ENCODE measurements at regions not wholly inside any gene's neighbourhood (a gene's known extent, or its start where the extent isn't known, plus 50 kb on each side); places are given as distances from the start of the nearest gene placed in this dataset.
"Not testable (repeated sequence)": the region's sequence is repeated elsewhere in the genome, so short reads cannot be mapped to it uniquely, and the experiment has no call there.

- no peak for DNase-seq (ENCODE audit: low spot score)
Observed at GRCh38 chr7:20839196-20839735, 52.6 kb upstream of the SP8 start.

DNA sequence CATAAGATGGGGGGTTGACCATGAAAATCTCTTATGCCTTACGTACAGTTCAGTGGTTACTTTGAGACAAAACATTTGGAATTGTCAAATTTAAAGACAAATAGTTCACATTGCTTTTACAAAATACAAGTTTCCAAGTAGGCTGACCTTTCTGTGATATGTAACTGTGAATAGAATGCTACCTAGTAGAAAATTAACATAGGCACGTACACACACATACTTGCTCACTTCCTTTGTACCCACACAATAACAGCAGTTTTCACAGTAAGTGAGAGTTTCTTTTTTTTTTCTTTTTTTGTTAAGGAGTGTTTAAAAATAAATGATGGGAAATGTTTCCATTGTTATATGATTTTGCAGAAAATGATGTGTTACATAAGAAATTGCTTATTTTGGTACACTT is 53.3 kb upstream of the SP8 start:
- no peak for DNase-seq (ENCODE audit: low spot score)

DNA sequence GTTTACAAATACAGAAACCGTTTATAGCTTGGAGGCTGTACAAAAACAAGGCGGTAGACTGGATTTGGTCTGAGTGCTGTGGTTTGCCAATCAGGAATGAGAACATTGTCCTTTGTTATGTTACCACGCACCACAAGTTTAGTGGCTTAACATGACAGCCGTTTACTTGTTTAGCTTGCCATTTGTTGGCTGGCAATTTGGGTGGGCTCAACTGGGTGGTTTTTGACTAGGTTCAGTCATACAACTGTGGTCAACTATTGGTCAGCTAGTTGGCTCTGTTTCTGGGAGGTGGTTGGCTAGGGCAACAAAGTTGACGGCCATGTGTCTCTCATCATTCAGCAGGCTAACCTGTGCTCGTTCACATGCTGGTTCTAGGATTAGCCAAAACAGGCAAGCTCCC is 60.1 kb upstream of the SP8 start:
- DNase-seq (ENCODE audit: low spot score), result no peak

- DNase-seq (ENCODE audit: low spot score), result no peak
Observed at GRCh38 chr7:20858951-20859350, 72.3 kb upstream of the SP8 start.

DNA sequence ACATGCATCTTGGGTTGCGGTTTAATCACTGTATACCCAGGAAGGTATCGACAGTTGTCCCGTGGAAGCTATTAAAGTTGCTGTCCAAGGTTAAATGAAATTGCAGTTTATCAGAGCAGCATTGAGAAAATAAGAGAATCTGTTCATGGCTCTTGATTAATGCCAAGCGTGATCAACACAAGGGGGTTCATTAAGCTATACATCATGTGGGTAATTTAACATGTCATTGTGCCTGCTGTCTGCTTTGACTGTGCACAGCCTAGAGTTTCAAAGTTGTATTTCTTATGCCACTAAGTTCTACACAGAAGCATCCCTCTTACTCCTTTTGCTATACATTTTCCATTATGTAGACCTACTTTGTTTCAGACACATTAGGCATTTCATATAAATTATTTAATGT is 74.8 kb upstream of the SP8 start:
- no peak for DNase-seq (ENCODE audit: low spot score)

DNA sequence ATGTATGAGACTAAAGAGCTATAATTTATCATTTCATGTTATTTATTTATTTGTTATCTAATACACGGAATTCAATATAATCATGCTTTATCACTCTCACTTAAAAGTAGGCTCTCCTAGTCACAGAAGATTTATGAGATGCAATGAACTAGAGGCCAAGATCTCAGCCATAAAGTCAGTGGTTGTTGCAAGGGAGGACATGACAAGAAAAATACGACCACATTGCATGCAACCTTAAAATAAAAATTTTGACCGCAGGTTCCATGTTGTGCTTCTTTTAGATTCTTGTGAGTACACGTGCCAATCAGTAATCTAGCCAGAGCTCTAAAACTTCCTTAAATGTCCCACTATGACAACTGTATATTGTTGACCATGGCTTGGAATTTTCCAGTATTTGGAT is 75.9 kb upstream of the SP8 start:
- DNase-seq (ENCODE audit: low spot score), result no peak

DNA sequence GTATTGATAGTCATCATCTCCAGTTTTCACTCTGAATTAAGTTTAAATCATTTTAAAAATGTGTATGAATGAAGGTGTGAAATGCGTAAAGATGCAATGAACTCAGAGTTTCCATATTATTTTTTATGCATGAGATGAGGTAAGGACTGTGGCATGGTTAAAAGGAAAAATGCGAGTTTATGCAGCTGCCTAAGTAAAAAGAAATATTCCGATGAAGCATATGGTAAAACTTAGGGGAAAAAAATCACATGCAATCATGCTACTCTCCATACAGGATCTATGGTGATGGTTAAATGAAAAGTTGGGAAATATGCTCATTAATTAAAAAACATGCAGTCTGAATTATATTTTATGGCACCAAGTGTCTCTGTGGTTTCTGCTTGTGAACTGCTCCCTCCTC is 77.5 kb upstream of the SP8 start:
- no peak for DNase-seq (ENCODE audit: low spot score)

DNA sequence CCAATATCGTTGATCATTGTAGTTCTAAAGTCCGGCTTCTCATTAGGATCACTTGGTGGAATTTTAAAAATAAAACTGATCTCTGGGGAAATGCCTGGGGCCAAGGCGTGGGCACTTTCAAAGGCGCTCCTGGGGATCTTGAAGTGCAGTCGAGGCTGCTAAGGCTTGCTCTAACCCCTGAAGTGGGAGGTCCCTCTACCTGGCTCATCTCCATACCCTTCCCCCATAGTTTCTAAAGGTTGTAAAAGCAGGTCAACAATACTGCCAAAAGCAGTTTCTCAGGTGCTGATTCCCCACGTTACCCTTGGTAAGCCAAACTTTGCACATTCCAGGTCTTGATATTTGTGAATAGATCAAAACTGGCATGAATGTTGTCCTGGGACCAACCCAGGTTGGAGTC is 79.0 kb upstream of the SP8 start:
- no peak for DNase-seq (ENCODE audit: low spot score)

DNA sequence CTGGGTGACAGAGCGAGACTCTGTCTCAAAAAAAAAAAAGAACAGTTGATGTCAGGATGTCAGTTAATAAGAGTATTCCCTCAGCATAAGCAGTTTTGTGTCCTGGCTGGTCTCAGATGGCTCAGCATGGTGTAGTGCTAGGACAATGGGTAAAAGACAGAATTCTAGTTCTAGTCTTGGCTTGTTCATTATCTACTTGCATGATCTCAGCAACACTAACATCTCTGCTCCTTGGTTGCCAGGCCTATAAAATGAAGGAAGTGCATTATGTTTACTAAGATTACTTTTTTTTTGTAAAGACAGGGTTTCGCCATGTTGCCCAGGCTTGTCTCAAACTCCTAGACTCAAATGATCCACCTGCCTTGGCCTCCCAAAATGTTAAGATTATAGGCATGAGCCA is 84.3 kb upstream of the SP8 start:
- no peak for DNase-seq (ENCODE audit: low spot score)

- no peak for DNase-seq (ENCODE audit: low spot score)
Observed at GRCh38 chr7:20892776-20893175, 106.1 kb upstream of the SP8 start.

DNA sequence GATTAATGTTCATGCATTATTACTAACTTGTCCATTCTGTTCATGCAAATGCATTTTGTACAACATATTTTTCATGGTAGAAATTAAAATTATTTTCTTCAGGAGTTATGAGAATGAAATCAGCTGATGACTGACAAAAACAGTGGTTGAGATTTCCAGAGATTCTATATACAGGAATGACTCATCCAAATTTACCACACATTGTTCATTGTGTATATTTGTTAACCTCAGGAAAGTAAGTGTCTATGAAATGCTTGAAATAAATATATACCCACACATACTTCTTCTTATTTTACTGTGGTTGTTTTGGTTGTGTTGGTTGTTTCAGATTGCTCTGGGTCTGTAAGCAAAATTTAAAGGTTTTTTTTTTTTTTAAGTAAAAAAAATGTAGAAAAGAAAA is 108.1 kb upstream of the SP8 start:
- DNase-seq (ENCODE audit: low spot score), result no peak

DNA sequence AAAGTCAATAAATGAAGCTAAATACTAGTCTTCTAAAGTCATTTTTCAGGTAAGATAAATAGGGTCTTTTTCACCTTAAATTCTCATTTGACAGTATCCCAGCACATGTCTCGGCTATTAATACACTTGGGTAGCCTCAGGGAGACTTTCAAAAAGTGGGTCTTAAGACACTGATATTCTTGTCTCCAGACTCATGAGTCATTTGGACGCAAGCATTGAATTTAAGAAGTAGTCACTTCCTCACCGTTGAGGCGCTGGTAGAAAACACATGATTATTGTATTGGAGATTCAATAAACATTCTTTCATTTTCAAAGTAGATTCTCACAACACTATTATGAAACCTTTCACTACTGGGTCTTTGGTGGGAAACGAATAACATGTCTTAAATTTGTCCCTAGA is 108.9 kb upstream of the SP8 start:
- no peak for DNase-seq (ENCODE audit: low spot score)

- no peak for DNase-seq (ENCODE audit: low spot score)
Observed at GRCh38 chr7:20896996-20897395, 110.3 kb upstream of the SP8 start.

DNA sequence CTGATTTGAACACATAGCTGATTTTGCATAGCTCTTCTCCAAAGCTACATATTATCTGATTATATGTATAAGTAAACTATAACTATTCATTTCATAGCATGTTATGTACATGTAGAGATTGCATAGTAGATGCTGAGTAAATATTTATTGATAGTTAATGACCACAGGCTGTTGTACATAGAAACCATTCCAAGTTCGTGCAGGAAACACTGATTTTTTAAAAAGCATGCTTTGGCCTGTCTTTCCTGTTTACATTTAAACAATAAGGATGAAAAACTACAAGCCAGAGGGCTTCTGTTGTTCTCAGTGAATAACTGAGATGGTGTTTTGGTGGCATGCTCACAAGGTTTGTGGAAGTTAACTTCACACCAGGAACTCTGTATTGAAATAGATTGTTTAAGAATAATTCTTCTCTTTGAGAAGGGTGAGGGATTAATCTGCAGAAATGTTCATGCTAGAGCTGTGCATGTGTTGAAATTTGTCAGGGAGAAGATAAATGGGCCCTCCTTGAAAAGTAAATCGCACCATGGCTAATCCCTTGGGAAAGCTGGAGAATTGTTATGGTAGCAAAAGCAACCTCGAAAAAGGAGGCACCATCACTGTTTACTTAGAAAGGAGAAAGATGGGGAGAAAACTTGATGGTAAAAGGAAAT is 120.2 kb upstream of the SP8 start:
- DNase-seq (ENCODE audit: low spot score), result no peak

- DNase-seq (ENCODE audit: low spot score), result no peak
Observed at GRCh38 chr7:20911081-20911480, 124.4 kb upstream of the SP8 start.

DNA sequence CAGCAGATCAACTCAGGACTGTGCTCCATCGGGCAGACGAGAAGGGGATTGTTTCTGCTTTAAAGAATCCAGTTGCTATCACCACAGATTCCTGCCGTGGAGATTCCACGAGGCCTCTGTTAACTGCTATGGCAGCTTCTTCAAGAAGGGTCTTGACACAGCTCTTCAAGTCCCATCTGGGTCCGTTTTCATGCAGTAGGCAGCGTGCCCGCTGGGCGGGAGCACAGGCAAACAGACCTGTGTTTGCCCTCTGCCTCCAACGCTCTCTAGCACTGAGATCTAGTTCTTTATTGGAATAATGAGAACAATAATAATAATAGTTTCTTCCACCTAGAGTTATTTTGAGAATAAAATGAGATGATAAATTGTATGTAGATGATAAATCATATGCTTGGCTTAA is 127.2 kb upstream of the SP8 start:
- no peak for DNase-seq (ENCODE audit: low spot score)

DNA sequence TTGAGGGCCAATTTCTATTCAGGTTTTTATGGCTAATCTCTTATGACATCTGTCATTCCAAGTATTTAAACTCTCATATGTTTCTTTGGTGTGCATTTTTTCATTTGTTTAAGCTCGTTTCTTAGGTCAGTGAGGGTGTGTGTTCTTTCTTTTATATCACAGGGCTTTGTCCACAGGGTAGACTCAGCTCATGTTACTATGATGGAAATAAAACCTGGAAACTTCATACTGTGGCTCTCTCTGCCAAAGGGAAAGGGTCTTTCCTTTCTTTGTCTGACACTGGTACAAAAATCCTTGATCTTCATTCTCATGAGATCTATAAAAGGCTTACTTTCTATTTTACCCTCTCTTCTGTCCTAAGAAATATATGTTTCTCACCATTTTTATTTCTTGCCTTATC is 129.6 kb upstream of the SP8 start:
- no peak for DNase-seq (ENCODE audit: low spot score)

- DNase-seq (ENCODE audit: low spot score), result no peak
Observed at GRCh38 chr7:20917603-20918002, 130.9 kb upstream of the SP8 start.

DNA sequence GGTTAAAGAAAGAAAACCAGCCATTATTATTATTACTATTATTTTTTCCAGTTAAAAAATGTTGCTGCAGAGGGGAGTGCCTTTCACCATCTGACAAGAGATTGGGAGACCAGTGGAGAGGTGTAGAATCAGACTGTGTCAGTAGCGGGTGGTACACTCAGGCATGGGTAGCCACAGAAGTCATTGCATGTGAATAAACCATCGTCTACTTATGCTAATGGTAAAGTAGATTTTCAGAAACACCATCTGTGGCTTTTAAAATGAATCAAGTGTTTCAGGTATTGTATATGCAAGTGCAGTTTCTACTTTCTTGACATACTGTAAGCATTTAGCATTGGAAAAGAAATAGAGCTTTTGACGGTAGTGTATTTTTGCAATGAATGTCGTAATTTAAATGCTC is 131.5 kb upstream of the SP8 start:
- no peak for DNase-seq (ENCODE audit: low spot score)

DNA sequence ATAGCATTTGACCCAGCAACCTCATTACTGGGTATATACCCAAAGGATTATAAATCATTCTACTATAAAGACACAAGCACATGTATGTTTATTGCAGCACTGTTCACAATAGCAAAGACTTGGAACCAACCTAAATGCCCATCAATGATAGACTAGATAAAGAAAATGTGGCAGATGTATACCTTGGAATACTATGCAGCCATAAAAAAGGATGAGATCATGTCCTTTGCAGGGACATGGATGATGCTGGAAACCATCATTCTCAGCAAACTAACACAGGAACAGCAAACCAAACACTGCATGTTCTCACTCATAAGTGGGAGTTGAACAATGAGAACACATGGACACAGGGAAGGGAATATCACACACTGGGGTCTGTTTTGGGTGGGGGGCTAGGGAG is 140.5 kb upstream of the SP8 start:
- not testable (repeated sequence) for DNase-seq (ENCODE audit: low spot score)

GRCh38 chr7:20927976-20928375 is 141.3 kb upstream of the SP8 start:
- DNase-seq (ENCODE audit: low spot score), result no peak

DNA sequence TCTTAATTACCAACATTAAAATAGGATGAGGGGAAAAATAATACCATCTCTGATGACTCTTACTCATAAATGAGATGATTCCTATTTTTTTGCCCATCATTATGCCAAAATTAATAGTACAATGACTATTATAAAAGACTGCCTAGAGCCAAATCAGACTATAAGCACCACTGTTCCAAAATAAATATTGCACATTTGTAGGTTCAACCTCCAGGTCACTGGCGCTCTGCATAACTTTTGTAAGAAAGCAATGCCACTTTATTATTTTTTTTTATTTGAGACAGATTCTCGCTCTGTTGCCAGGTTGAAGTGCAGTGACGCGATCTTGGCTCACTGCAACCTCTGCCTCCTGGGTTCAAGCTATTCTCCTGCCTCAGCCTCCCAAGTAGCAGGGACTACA is 142.5 kb upstream of the SP8 start:
- no peak for DNase-seq (ENCODE audit: low spot score)

DNA sequence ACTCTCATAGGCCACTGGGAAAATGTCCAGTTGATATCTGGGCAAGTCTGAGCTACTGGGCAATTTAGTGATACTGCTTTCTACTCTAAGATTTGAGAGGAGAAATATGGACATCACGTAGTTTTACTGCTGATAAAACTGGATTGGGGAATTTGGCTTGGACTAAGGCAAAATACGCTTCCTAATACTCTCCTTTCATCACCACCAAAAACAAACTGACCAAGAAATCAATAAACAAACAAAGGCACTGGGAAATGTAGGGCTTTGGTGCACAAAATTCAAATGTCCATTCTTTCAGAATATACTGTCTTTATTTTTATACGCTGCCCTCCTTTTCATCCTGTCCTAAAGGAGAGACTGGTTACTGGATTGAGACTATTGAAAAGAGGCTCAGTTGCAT is 145.1 kb upstream of the SP8 start:
- no peak for DNase-seq (ENCODE audit: low spot score)

DNA sequence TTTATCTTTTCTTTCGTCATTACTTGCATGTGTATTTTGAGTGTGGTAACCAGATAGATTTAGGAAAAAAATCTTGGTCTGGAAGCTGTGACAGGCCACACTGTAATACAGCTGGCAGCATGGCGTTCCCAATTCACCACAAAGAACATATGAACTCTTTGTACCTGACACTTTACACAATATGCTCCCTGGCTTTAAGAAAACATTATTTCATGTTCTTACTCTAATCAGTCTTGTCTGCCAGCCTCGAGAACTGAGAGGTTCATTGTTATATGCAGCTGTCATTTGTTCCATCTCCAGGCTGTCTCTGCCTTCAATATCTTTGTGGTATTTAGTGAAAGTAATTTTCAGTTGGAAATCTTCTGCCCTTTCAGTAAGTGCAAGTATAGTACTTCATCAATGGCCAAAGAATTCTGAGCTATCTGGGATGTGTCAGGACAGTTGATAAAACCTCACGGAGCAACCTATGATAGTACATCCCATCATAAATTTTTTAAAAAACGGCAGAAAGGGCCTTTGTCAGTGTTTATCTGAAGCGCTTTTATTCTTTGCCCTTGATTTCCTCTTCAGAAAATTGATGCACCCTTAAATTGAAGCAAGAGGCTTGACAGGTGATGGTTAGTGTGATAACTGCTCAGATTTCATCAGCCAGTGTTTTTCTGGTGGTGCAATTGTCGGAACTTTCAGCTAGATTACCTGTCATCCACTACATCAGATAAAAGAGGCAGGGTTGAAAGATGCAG is 146.3 kb upstream of the SP8 start:
- no peak for DNase-seq (ENCODE audit: low spot score)
